AG04449 (cell line): ENCODE measurements at regions not wholly inside any gene's neighbourhood (a gene's known extent, or its start where the extent isn't known, plus 50 kb on each side); places are given as distances from the start of the nearest gene placed in this dataset.

Source experiments
- CTCF ChIA-PET: fragments of 350-600 bp; formaldehyde crosslinking; extraction: SDS; loops from one replicate; lab custom pipeline; 2021; ENCODE audit warnings: antibody characterized with exemption; lab: Yijun Ruan, JAX
- POLR2A ChIA-PET: fragments of 400-600, 350-600 bp; formaldehyde crosslinking; extraction: SDS; loops from one replicate; lab custom pipeline; 2020; ENCODE audit warnings: antibody characterized with exemption, inconsistent platforms; lab: Yijun Ruan, JAX
- DNase-seq: peaks from one replicate; pipeline ENCODE4 v3.0.0-alpha.2; 2010; ENCODE audit warnings: low read depth, low spot score
- H3K4me3 ChIP-seq: 2 replicates; pipeline ENCODE4 v1.5.1; 2011; ENCODE audit warnings: low read depth, mild to moderate bottlenecking, control low read depth, low read length
- CTCF ChIP-seq: IDR thresholded peaks from one replicate; pipeline ENCODE4 v1.5.1; 2011; ENCODE audit warnings: mild to moderate bottlenecking, moderate library complexity, low read length, control low read depth, inconsistent platforms; ENCODE audit not compliant: insufficient read depth; ENCODE audit errors: missing control alignments

- DNase-seq: no peak
- no peak overlapping the region for H3K4me3 ChIP-seq
- ChIA-PET POLR2A (no interaction called here), CTCF (no interaction called here)
- no peak for TF ChIP-seq CTCF
Measured at GRCh38 chr22:25514436-25515180, 49.9 kb upstream of the GRK3 start.
